Activated B cell treated with CpG ODN at 0.5 μM for 24 hours (primary cell): ENCODE measurements at regions not wholly inside any gene's neighbourhood (a gene's known extent, or its start where the extent isn't known, plus 50 kb on each side); places are given as distances from the start of the nearest gene placed in this dataset.
A peak's percentile ranks its signal among the peaks of the same experiment; 100 is the strongest.

Experiments
- ATAC-seq: fragments of 200-7000 bp; cut with Tn5 transposase; one replicate; pipeline ENCODE4 v1.10.0; 2021; ENCODE audit warnings: low read depth, mild to moderate bottlenecking, moderate library complexity
- CTCF ChIA-PET: fragments of 350-600 bp; sonication (Branson Sonifier 250); formaldehyde crosslinking; loops from one replicate; lab custom pipeline; 2021; ENCODE audit warnings: antibody characterized with exemption; lab: Charles Lee
- POLR2A ChIA-PET: fragments of 350-600 bp; sonication (Branson Sonifier 250); formaldehyde crosslinking; loops from one replicate; lab custom pipeline; 2021; ENCODE audit warnings: antibody characterized with exemption; lab: Charles Lee
- DNase-seq: peaks from one replicate; pipeline ENCODE4 v3.0.0; 2022
- H3K27ac Mint-ChIP-seq: one replicate; pipeline ENCODE4 v1.8.0; 2020; ENCODE audit warnings: mixed read lengths
- H3K27me3 Mint-ChIP-seq: one replicate; pipeline ENCODE4 v1.8.0; 2021; ENCODE audit warnings: mixed read lengths
- H3K36me3 Mint-ChIP-seq: one replicate; pipeline ENCODE4 v1.8.0; 2021; ENCODE audit warnings: low read depth, mixed read lengths
- H3K4me1 Mint-ChIP-seq: one replicate; pipeline ENCODE4 v1.8.0; 2021; ENCODE audit warnings: mixed read lengths
- H3K4me3 Mint-ChIP-seq: one replicate; pipeline ENCODE4 v1.8.0; 2020; ENCODE audit warnings: mild to moderate bottlenecking, mixed read lengths
- H3K9me3 Mint-ChIP-seq: one replicate; pipeline ENCODE4 v1.8.0; 2020; ENCODE audit warnings: mixed read lengths
- CTCF ChIP-seq: fragments of 200-600 bp; IDR thresholded peaks from one replicate; pipeline ENCODE4 v1.8.0; 2022; ENCODE audit warnings: antibody characterized with exemption, mild to moderate bottlenecking
- intact Hi-C: fragments of 100-400 bp; cut with micrococcal nuclease; formaldehyde crosslinking; loops from one replicate; pipeline ENCODE4 v1.15.1; 2024

- Mint-ChIP-seq H3K27me3 (no peaks in the 10 kb centered on the region), H3K27ac (no peak overlapping the region), H3K36me3 (no peaks in the 10 kb centered on the region), H3K4me1 (peaks cover 22% of the 10 kb centered on the region), H3K9me3 (no peaks in the 10 kb centered on the region), H3K4me3 (no peak overlapping the region)
- intact Hi-C loops: no loop called here
- ATAC-seq (no peak), DNase-seq (no peak)
- POLR2A ChIA-PET: no interaction called here
- no peak for TF ChIP-seq CTCF
- CTCF ChIA-PET: no interaction called here
These were observed 76.6 kb upstream of the RMDN2 start for GRCh38 chr2:37848451-37848850.

- CTCF ChIA-PET: interaction anchor here (1.5 kb wide), 1 partner anchor 435 kb away, joined by 5 read pairs; no protein-coding TSS in a partner anchor
- Mint-ChIP-seq H3K9me3 (no peaks in the 10 kb centered on the region), H3K27ac (no peak overlapping the region), H3K4me1 (peaks cover 24% of the 10 kb centered on the region), H3K36me3 (no peaks in the 10 kb centered on the region), H3K4me3 (no peak overlapping the region), H3K27me3 (no peaks in the 10 kb centered on the region)
- no peak for TF ChIP-seq CTCF
- intact Hi-C loops: no loop called here
- ATAC-seq (no peak), DNase-seq (no peak)
- POLR2A ChIA-PET: no interaction called here
These were observed 75.2 kb upstream of the RMDN2 start for GRCh38 chr2:37849911-37850310.

GRCh38 chr2:37851428-37851827, 73.7 kb upstream of the RMDN2 start:
- Mint-ChIP-seq H3K36me3 (no peaks in the 10 kb centered on the region), H3K4me3 (peak overlapping the region; percentile 1), H3K27ac (peak overlapping the region; percentile 50), H3K9me3 (no peaks in the 10 kb centered on the region), H3K4me1 (peaks cover 35% of the 10 kb centered on the region), H3K27me3 (no peaks in the 10 kb centered on the region)
- intact Hi-C loops: no loop called here
- ATAC-seq (no peak), DNase-seq (no peak)
- no peak for TF ChIP-seq CTCF
- ChIA-PET POLR2A (no interaction called here), CTCF (no interaction called here)

GRCh38 chr2:37851828-37852584, 73.1 kb upstream of the RMDN2 start:
- H3K9me3 Mint-ChIP-seq: no peaks in the 10 kb centered on the region
- peaks cover 35% of the 10 kb centered on the region for H3K4me1 Mint-ChIP-seq
- peak overlapping the region; percentile 1 for H3K4me3 Mint-ChIP-seq
- ATAC-seq: no peak
- intact Hi-C loops: no loop called here
- no peaks in the 10 kb centered on the region for H3K27me3 Mint-ChIP-seq
- POLR2A ChIA-PET: no interaction called here
- H3K36me3 Mint-ChIP-seq: no peaks in the 10 kb centered on the region
- CTCF ChIA-PET: no interaction called here
- peak overlapping the region; percentile 50 for H3K27ac Mint-ChIP-seq
- no peak for TF ChIP-seq CTCF
- no peak for DNase-seq

GRCh38 chr2:37852585-37853014, 72.5 kb upstream of the RMDN2 start:
- H3K4me1 Mint-ChIP-seq: peaks cover 35% of the 10 kb centered on the region
- no peak overlapping the region for H3K4me3 Mint-ChIP-seq
- H3K36me3 Mint-ChIP-seq: no peaks in the 10 kb centered on the region
- DNase-seq (no peak), ATAC-seq (no peak)
- H3K9me3 Mint-ChIP-seq: no peaks in the 10 kb centered on the region
- POLR2A ChIA-PET: no interaction called here
- H3K27ac Mint-ChIP-seq: no peak overlapping the region
- H3K27me3 Mint-ChIP-seq: no peaks in the 10 kb centered on the region
- intact Hi-C loops: no loop called here
- CTCF ChIA-PET: no interaction called here
- TF ChIP-seq CTCF: no peak
